CD4-positive, alpha-beta T cell (primary cell): ENCODE measurements at regions not wholly inside any gene's neighbourhood (a gene's known extent, or its start where the extent isn't known, plus 50 kb on each side); places are given as distances from the start of the nearest gene placed in this dataset.

Experiments used
- ATAC-seq: fragments of 200-7000 bp; cut with Tn5 transposase; one replicate; pipeline ENCODE4 v1.10.0; 2022; ENCODE audit warnings: mild to moderate bottlenecking; ENCODE audit not compliant: poor library complexity
- CTCF ChIA-PET: fragments of 350-600 bp; sonication (Branson Sonifier 250); formaldehyde crosslinking; loops from one replicate; lab custom pipeline; 2021; ENCODE audit warnings: antibody characterized with exemption, inconsistent platforms; lab: Charles Lee
- POLR2A ChIA-PET: fragments of 350-600 bp; sonication (Branson Sonifier 250); formaldehyde crosslinking; loops from one replicate; lab custom pipeline; 2021; ENCODE audit warnings: antibody characterized with exemption, inconsistent platforms; lab: Charles Lee
- DNase-seq, 14 experiments: peaks; one replicate each; pipeline ENCODE4 v3.0.0-alpha.2; 2013 to 2020; ENCODE audit warnings: mixed read lengths in 2 of 14
- H3K27ac ChIP-seq, 2 donors: one replicate each; pipeline versions ENCODE4 v1.5.1 to v1.7.0; 2013; ENCODE audit warnings: low read length in 2 of 2, low read depth in 1 of 2, mild to moderate bottlenecking in 1 of 2
- H3K27me3 ChIP-seq, 2 experiments: 1 replicate in 1 of 2; 2 replicates in 1 of 2; pipeline versions ENCODE4 v1.6.1 to v1.7.0; 2013; ENCODE audit warnings: low read length in 2 of 2, control low read depth in 1 of 2, mild to moderate bottlenecking in 1 of 2, moderate library complexity in 1 of 2; ENCODE audit not compliant: insufficient read depth in 2 of 2, control insufficient read depth in 1 of 2
- H3K36me3 ChIP-seq: one replicate; pipeline ENCODE4 v1.6.1; 2013; ENCODE audit warnings: low read length, control low read depth; ENCODE audit not compliant: insufficient read depth
- H3K4me1 ChIP-seq: one replicate; pipeline ENCODE4 v1.6.1; 2013; ENCODE audit warnings: low read length, control low read depth; ENCODE audit not compliant: insufficient read depth
- H3K4me3 ChIP-seq: one replicate; pipeline ENCODE4 v1.5.1; 2013; ENCODE audit warnings: mild to moderate bottlenecking, low read length, moderate library complexity
- H3K9me3 ChIP-seq, 2 experiments: 1 replicate in 1 of 2; 2 replicates in 1 of 2; pipeline versions ENCODE4 v1.6.1 to v1.7.0; 2013; ENCODE audit warnings: low read length in 2 of 2, mild to moderate bottlenecking in 2 of 2, control low read depth in 1 of 2, moderate library complexity in 1 of 2; ENCODE audit not compliant: control insufficient read depth in 1 of 2, insufficient read depth in 1 of 2
- H3K27ac Mint-ChIP-seq: one replicate; pipeline ENCODE4 v1.8.0; 2020; ENCODE audit warnings: mixed read lengths
- H3K27me3 Mint-ChIP-seq: one replicate; pipeline ENCODE4 v1.8.0; 2021; ENCODE audit warnings: mixed read lengths
- H3K36me3 Mint-ChIP-seq: one replicate; pipeline ENCODE4 v1.8.0; 2021; ENCODE audit warnings: low read depth, mixed read lengths
- H3K4me1 Mint-ChIP-seq: one replicate; pipeline ENCODE4 v1.8.0; 2021; ENCODE audit warnings: low read depth, mixed read lengths
- H3K4me3 Mint-ChIP-seq: one replicate; pipeline ENCODE4 v1.8.0; 2020; ENCODE audit warnings: mild to moderate bottlenecking, mixed read lengths
- H3K9me3 Mint-ChIP-seq: one replicate; pipeline ENCODE4 v1.8.0; 2020; ENCODE audit warnings: mixed read lengths
- intact Hi-C, 2 experiments: fragments of 100-400 bp; cut with DNase I in 1 of 2; cut with micrococcal nuclease in 1 of 2; formaldehyde crosslinking; loops; one replicate each; pipeline versions ENCODE4 v1.15.1 to v1.9.0; 2023 to 2025; cut with DNase I, micrococcal nuclease
- TF ChIP-seq, protein P1 (sequence below): fragments of 200-600 bp; IDR thresholded peaks from one replicate; pipeline ENCODE4 v1.8.0; 2022; ENCODE audit warnings: antibody characterized with exemption, mild to moderate bottlenecking

DNA sequence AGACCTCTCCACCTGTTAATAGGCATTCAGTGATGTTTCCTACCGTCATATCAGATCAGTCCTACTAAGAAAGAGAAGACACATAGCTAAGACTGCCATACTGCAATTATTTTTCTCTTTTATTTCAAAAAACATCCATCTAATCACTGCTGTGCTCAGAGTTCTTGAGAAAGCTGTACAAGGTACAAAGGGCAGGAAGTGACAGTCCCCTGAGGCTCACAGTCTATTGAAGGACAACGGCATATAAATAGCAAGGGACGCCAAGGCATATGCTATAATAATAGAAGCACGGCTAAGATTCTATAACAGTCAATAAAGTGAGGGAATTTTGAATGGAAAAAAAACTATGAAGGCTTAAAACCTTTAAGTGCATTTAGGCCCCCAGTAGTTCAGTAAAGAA lies 415.3 kb upstream of the NRP1 start:
- H3K27me3 Mint-ChIP-seq = peaks cover 5% of the 10 kb centered on the region
- ChIA-PET POLR2A (no interaction called here), CTCF (no interaction called here)
- H3K4me3 ChIP-seq = no peak overlapping the region
- ATAC-seq = no peak
- H3K9me3 Mint-ChIP-seq = no peaks in the 10 kb centered on the region
- no peaks in the 10 kb centered on the region for H3K4me1 Mint-ChIP-seq
- no peak overlapping the region for H3K27ac Mint-ChIP-seq
- TF ChIP-seq, protein P1, sequence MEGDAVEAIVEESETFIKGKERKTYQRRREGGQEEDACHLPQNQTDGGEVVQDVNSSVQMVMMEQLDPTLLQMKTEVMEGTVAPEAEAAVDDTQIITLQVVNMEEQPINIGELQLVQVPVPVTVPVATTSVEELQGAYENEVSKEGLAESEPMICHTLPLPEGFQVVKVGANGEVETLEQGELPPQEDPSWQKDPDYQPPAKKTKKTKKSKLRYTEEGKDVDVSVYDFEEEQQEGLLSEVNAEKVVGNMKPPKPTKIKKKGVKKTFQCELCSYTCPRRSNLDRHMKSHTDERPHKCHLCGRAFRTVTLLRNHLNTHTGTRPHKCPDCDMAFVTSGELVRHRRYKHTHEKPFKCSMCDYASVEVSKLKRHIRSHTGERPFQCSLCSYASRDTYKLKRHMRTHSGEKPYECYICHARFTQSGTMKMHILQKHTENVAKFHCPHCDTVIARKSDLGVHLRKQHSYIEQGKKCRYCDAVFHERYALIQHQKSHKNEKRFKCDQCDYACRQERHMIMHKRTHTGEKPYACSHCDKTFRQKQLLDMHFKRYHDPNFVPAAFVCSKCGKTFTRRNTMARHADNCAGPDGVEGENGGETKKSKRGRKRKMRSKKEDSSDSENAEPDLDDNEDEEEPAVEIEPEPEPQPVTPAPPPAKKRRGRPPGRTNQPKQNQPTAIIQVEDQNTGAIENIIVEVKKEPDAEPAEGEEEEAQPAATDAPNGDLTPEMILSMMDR = no peak
- H3K4me1 ChIP-seq = no peaks in the 10 kb centered on the region
- H3K27ac ChIP-seq = no peak overlapping the region
- no peaks in the 10 kb centered on the region for H3K36me3 Mint-ChIP-seq
- no peaks in the 10 kb centered on the region for H3K27me3 ChIP-seq
- no peaks in the 10 kb centered on the region for H3K9me3 ChIP-seq
- H3K36me3 ChIP-seq = no peaks in the 10 kb centered on the region
- DNase-seq = no peak
- intact Hi-C loops = no loop called here
- no peak overlapping the region for H3K4me3 Mint-ChIP-seq

DNA sequence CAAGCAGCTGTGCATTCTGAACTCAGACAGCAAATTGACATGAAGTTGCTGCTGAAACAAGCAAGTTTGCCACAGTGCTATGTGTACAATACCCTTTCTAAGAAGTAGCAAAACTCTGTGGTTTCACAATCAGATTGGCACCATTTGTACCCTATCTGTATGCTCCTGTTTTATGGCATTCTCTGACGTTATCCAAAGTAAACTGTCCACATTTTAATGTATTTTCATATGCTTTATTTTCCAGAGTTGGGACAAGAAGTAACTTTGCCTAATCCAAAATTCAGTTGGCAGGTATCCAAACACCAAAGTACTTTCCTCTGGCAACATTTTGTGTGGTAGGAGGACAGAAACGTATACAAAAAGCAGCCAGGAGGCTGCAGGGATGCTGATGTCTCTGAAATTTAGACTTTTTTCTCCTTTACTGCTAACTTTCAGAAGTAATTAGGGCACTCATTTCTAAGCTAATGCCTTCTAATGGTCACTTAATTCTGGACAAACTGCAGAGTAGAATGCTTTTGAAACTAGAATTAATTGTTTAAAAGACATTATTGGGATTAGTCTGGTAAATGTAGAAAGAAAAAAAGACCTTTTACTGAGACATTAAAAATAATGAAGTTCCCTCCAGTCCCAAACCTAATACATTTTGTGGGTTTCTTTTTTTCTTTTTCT lies 414.7 kb upstream of the NRP1 start:
- ChIA-PET CTCF (no interaction called here), POLR2A (no interaction called here)
- no peaks in the 10 kb centered on the region for H3K4me1 Mint-ChIP-seq
- TF ChIP-seq, protein P1 = no peak
- no peaks in the 10 kb centered on the region for H3K27me3 ChIP-seq
- H3K4me3 ChIP-seq = no peak overlapping the region
- no peaks in the 10 kb centered on the region for H3K9me3 Mint-ChIP-seq
- ATAC-seq = no peak
- no peaks in the 10 kb centered on the region for H3K36me3 ChIP-seq
- H3K4me3 Mint-ChIP-seq = no peak overlapping the region
- H3K36me3 Mint-ChIP-seq = no peaks in the 10 kb centered on the region
- no peak overlapping the region for H3K27ac ChIP-seq
- peaks cover 5% of the 10 kb centered on the region for H3K27me3 Mint-ChIP-seq
- no peaks in the 10 kb centered on the region for H3K4me1 ChIP-seq
- H3K27ac Mint-ChIP-seq = no peak overlapping the region
- intact Hi-C loops = no loop called here
- H3K9me3 ChIP-seq = no peaks in the 10 kb centered on the region
- DNase-seq = no peak

DNA sequence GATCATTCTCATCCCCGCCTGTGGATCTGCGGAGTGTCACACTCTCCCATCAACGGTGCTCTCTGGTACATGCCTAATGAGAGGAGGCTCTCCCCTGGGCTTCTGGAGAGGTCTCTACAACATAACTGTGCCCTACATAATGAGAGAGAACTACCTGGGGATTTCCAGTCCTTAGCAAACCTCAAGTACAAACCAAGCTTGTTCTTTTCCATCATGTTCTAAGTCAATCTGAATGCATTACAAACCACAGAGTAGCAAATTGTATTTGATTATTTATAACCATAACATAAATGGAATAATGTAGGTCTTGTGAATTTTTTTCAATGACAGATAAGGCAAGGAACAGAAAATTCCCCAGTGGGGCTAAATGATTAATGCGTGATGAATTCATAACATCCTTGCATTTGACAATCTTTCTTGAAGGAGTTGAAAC lies 412.4 kb upstream of the NRP1 start:
- Histone ChIP-seq H3K4me3 (no peak overlapping the region), H3K9me3 (no peaks in the 10 kb centered on the region), H3K27ac (no peak overlapping the region), H3K27me3 (no peaks in the 10 kb centered on the region), H3K4me1 (no peaks in the 10 kb centered on the region), H3K36me3 (no peaks in the 10 kb centered on the region)
- DNase-seq = no peak
- POLR2A ChIA-PET = no interaction called here
- no peak for ATAC-seq
- H3K9me3 Mint-ChIP-seq = no peaks in the 10 kb centered on the region
- no peak overlapping the region for H3K4me3 Mint-ChIP-seq
- H3K27ac Mint-ChIP-seq = no peak overlapping the region
- intact Hi-C loops = no loop called here
- no peaks in the 10 kb centered on the region for H3K36me3 Mint-ChIP-seq
- CTCF ChIA-PET = no interaction called here
- no peaks in the 10 kb centered on the region for H3K4me1 Mint-ChIP-seq
- TF ChIP-seq, protein P1 = no peak
- no peaks in the 10 kb centered on the region for H3K27me3 Mint-ChIP-seq
